ENCODE measurements at regions not wholly inside any gene's neighbourhood (a gene's known extent, or its start where the extent isn't known, plus 50 kb on each side); places are given as distances from the start of the nearest gene placed in this dataset.
"Not testable (repeated sequence)": the region's sequence is repeated elsewhere in the genome, so short reads cannot be mapped to it uniquely, and the experiment has no call there.

GRCh38 chr3:150327678-150328653, 80.1 kb upstream of the TSC22D2 start:
- no peak for DNase-seq

GRCh38 chr3:150324788-150325187, 83.3 kb upstream of the TSC22D2 start:
- no peak for DNase-seq

- no peak for DNase-seq
These were observed 83.9 kb upstream of the TSC22D2 start for GRCh38 chr3:150324245-150324644.

GRCh38 chr3:150323770-150324169, 84.3 kb upstream of the TSC22D2 start:
- no peak for DNase-seq

- not testable (repeated sequence) for DNase-seq
These were observed 85.0 kb upstream of the TSC22D2 start for GRCh38 chr3:150323091-150323490.

- DNase-seq, result not testable (repeated sequence)
These were observed 87.1 kb upstream of the TSC22D2 start for GRCh38 chr3:150320971-150321370.

- DNase-seq, result no peak
These were observed 88.2 kb upstream of the TSC22D2 start for GRCh38 chr3:150319900-150320299.

- DNase-seq, result no peak
These were observed 90.6 kb upstream of the TSC22D2 start for GRCh38 chr3:150317469-150317868.

- no peak for DNase-seq
These were observed 92.4 kb upstream of the TSC22D2 start for GRCh38 chr3:150315721-150316120.

GRCh38 chr3:150314248-150315004, 93.7 kb upstream of the TSC22D2 start:
- DNase-seq, result no peak

GRCh38 chr3:150312018-150312657, 96.0 kb upstream of the TSC22D2 start:
- DNase-seq, result no peak

GRCh38 chr3:150311156-150311555, 96.9 kb upstream of the TSC22D2 start:
- no peak for DNase-seq

GRCh38 chr3:150309557-150309956, 98.5 kb upstream of the TSC22D2 start:
- no peak for DNase-seq

- DNase-seq, result no peak
These were observed 98.9 kb upstream of the TSC22D2 start for GRCh38 chr3:150309257-150309542.

- DNase-seq, result no peak
These were observed 99.4 kb upstream of the TSC22D2 start for GRCh38 chr3:150308481-150309256.

GRCh38 chr3:150308037-150308319, 100.1 kb upstream of the TSC22D2 start:
- no peak for DNase-seq

- DNase-seq, result no peak
These were observed 100.6 kb upstream of the TSC22D2 start for GRCh38 chr3:150307311-150308036.

GRCh38 chr3:150306906-150307305, 101.2 kb upstream of the TSC22D2 start:
- DNase-seq, result no peak

- no peak for DNase-seq
These were observed 102.0 kb upstream of the TSC22D2 start for GRCh38 chr3:150306083-150306482.

GRCh38 chr3:150303768-150304167, 104.3 kb upstream of the TSC22D2 start:
- DNase-seq, result peak; percentile 20

- DNase-seq, result no peak
These were observed 105.9 kb upstream of the TSC22D2 start for GRCh38 chr3:150302246-150302645.

- DNase-seq, result no peak
These were observed 107.1 kb upstream of the TSC22D2 start for GRCh38 chr3:150300852-150301517.
